ENCODE measurements at regions not wholly inside any gene's neighbourhood (a gene's known extent, or its start where the extent isn't known, plus 50 kb on each side); places are given as distances from the start of the nearest gene placed in this dataset.

DNA sequence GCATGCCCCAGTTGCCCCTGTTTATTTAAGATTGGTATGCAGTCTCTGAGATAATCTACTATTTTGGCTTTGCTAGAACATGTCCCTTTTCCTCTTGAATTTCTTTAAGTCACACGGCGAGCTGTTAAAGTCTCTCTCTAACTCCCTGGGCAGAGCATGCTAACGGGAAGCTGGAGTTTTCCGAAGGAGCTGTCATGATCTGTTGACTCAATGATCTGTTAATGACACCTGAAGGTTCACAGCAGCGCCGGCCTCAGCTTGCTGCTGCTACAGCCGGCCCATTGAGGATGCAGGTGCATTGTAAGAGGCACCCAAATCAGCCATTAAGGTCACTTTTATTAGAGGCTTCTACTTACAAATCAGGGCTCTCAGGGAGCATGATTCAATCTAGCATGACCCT is 1203.4 kb downstream of the MAT2B start:
- no peaks in the 10 kb centered on the region for H3K36me3 Mint-ChIP-seq
- Histone ChIP-seq H3K4me2 (replicated peaks; ENCODE audit: extremely low read depth, low read length, poor library complexity, severe bottlenecking) (no peak overlapping the region), H3K36me3 (replicated peaks in 1 of 2; ENCODE audit: control insufficient read depth in 1 of 2, insufficient read depth in 2 of 2, low read length in 2 of 2) (no peaks in the 10 kb centered on the region), H4K20me1 (ENCODE audit: insufficient read depth, low read length) (no peaks in the 10 kb centered on the region), H2AFZ (ENCODE audit: insufficient read depth, low read depth, low read length, poor library complexity, severe bottlenecking) (no peak overlapping the region), H3K27me3 (ENCODE audit: control insufficient read depth in 2 of 2, insufficient read depth in 2 of 2, low read length in 2 of 2) (no peaks in the 10 kb centered on the region), H3K79me2 (ENCODE audit: insufficient read depth, low read length) (no peaks in the 10 kb centered on the region), H3K4me3 (replicated peaks in 1 of 3; ENCODE audit: low read depth in 2 of 3, low read length in 3 of 3) (no peak overlapping the region), H3K4me1 (ENCODE audit: control insufficient read depth in 1 of 2, insufficient read depth in 2 of 2, low read length in 2 of 2) (no peaks in the 10 kb centered on the region), H3K9ac (ENCODE audit: insufficient read depth, low read length, poor library complexity, severe bottlenecking) (no peak overlapping the region), H3K9me3 (replicated peaks in 1 of 2; ENCODE audit: control insufficient read depth in 1 of 2, insufficient read depth in 1 of 2, low read length in 2 of 2) (peaks cover 0 to 6% of the 10 kb centered on the region in 2 donors), H3K27ac (ENCODE audit: low read depth in 1 of 2, low read length in 2 of 2) (no peak overlapping the region)
- H3K27me3 Mint-ChIP-seq (ENCODE audit: low read depth in 3 of 3) = no peaks in the 10 kb centered on the region
- TF ChIP-seq, protein P1, sequence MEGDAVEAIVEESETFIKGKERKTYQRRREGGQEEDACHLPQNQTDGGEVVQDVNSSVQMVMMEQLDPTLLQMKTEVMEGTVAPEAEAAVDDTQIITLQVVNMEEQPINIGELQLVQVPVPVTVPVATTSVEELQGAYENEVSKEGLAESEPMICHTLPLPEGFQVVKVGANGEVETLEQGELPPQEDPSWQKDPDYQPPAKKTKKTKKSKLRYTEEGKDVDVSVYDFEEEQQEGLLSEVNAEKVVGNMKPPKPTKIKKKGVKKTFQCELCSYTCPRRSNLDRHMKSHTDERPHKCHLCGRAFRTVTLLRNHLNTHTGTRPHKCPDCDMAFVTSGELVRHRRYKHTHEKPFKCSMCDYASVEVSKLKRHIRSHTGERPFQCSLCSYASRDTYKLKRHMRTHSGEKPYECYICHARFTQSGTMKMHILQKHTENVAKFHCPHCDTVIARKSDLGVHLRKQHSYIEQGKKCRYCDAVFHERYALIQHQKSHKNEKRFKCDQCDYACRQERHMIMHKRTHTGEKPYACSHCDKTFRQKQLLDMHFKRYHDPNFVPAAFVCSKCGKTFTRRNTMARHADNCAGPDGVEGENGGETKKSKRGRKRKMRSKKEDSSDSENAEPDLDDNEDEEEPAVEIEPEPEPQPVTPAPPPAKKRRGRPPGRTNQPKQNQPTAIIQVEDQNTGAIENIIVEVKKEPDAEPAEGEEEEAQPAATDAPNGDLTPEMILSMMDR (IDR thresholded peaks at IDR 0.05) = no peak
- H3K4me3 Mint-ChIP-seq = no peak overlapping the region
- intact Hi-C loops (cut with micrococcal nuclease) = no loop called here
- H3K4me1 Mint-ChIP-seq = no peaks in the 10 kb centered on the region
- peaks cover 0 to 5% (median 0%) of the 10 kb centered on the region in 7 donors for H3K9me3 Mint-ChIP-seq
- H3K27ac Mint-ChIP-seq = no peak overlapping the region
- no peak for DNase-seq
- 92% methylated on average over 4 of the region's 7 CpGs for WGBS (ENCODE audit: insufficient coverage)

DNA sequence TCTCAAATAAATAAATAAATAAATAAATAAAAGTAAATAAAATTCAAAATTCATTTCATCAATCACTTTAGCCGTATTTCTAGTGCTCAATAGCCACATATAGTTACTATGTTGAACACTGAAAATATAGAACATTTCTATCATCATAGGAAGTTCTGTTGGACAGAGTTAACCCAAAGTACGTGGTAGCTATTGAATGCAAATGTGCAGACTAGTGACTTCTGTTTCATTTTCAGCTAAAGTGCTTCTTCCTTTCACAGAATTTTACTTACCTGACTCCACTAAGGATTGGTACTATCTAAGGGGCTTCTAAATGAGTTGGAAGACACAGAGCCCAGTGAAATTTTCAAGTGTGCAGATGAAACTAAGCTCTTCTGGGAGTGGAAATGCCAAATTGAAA is 1208.3 kb downstream of the MAT2B start:
- Histone ChIP-seq H3K4me2 (replicated peaks; ENCODE audit: extremely low read depth, low read length, poor library complexity, severe bottlenecking) (no peak overlapping the region), H3K4me3 (replicated peaks in 1 of 3; ENCODE audit: low read depth in 2 of 3, low read length in 3 of 3) (no peak overlapping the region), H3K27ac (ENCODE audit: low read depth in 1 of 2, low read length in 2 of 2) (no peak overlapping the region), H3K9ac (ENCODE audit: insufficient read depth, low read length, poor library complexity, severe bottlenecking) (no peak overlapping the region), H3K4me1 (ENCODE audit: control insufficient read depth in 1 of 2, insufficient read depth in 2 of 2, low read length in 2 of 2) (no peaks in the 10 kb centered on the region), H3K9me3 (replicated peaks in 1 of 2; ENCODE audit: control insufficient read depth in 1 of 2, insufficient read depth in 1 of 2, low read length in 2 of 2) (peaks cover 0 to 3% of the 10 kb centered on the region in 2 donors), H3K27me3 (ENCODE audit: control insufficient read depth in 2 of 2, insufficient read depth in 2 of 2, low read length in 2 of 2) (no peaks in the 10 kb centered on the region), H3K79me2 (ENCODE audit: insufficient read depth, low read length) (no peaks in the 10 kb centered on the region), H2AFZ (ENCODE audit: insufficient read depth, low read depth, low read length, poor library complexity, severe bottlenecking) (no peak overlapping the region), H4K20me1 (ENCODE audit: insufficient read depth, low read length) (no peaks in the 10 kb centered on the region), H3K36me3 (replicated peaks in 1 of 2; ENCODE audit: control insufficient read depth in 1 of 2, insufficient read depth in 2 of 2, low read length in 2 of 2) (no peaks in the 10 kb centered on the region)
- no CpG with 5 or more reads among the region's 2 CpGs for WGBS (ENCODE audit: insufficient coverage)
- H3K4me3 Mint-ChIP-seq = no peak overlapping the region
- TF ChIP-seq, protein P1 (IDR thresholded peaks at IDR 0.05) = no peak
- no peaks in the 10 kb centered on the region for H3K4me1 Mint-ChIP-seq
- H3K36me3 Mint-ChIP-seq = no peaks in the 10 kb centered on the region
- H3K9me3 Mint-ChIP-seq = peaks cover 0 to 6% (median 2%) of the 10 kb centered on the region in 7 donors
- intact Hi-C loops (cut with micrococcal nuclease) = no loop called here
- H3K27ac Mint-ChIP-seq = no peak overlapping the region
- DNase-seq = no peak
- peaks cover 0 to 2% (median 1%) of the 10 kb centered on the region in 3 donors for H3K27me3 Mint-ChIP-seq (ENCODE audit: low read depth in 3 of 3)

All from CD14-positive monocyte (primary cell).